ENCODE measurements at regions not wholly inside any gene's neighbourhood (a gene's known extent, or its start where the extent isn't known, plus 50 kb on each side); places are given as distances from the start of the nearest gene placed in this dataset.

DNA sequence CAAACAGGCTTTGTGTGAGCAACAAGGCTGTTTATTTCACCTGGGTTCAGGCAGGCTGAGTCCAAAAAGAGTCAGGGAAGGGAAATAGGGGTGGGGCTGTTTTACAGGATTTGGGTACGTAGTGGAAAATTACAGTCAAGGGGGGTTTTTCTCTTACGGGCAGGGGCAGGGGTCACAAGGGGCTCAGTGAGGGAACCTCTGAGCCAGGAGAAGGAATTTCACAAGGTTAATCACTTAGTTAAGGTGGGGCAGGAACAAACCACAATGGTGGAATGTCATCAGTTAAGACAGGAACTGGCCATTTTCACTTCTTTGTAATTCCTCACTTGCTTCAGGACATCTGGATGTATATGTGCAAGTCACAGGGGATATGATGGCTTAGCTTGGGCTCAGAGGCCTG is 1592.8 kb upstream of the GBE1 start:
- Histone ChIP-seq H3K27ac (no peak overlapping the region), H3K9me3 (no peaks in the 10 kb centered on the region), H3K4me1 (no peaks in the 10 kb centered on the region), H3K36me3 (no peaks in the 10 kb centered on the region), H3K27me3 (no peaks in the 10 kb centered on the region), H3K4me3 (no peak overlapping the region)
- TF ChIP-seq POLR2AphosphoS5 (IDR thresholded peaks at IDR 0.05), result no peak
- TF ChIP-seq POLR2A (IDR thresholded peaks at IDR 0.05), result no peak
- TF ChIP-seq EP300 (IDR thresholded peaks at IDR 0.05; ENCODE audit: low read depth), result no peak
- no peak for TF ChIP-seq CTCF (IDR thresholded peaks at IDR 0.05)
- intact Hi-C loops (cut with DNase I; ENCODE audit: low total_unique reads) (no loop called here), in situ Hi-C loops (cut with MboI; ENCODE audit: low pct_ligation_motif_present in 1 of 4, low pct_unique_long_range_greater_than_20kb in 1 of 4, low sequenced_read_pairs in 3 of 4) (no loop called here)
- no peak for DNase-seq
- 63 to 73% methylated on average over 1 to 2 of the region's 2 CpGs for WGBS, 2 donors (ENCODE audit: low coverage in 1 of 2)

- TF ChIP-seq POLR2AphosphoS5 (IDR thresholded peaks at IDR 0.05) (no peak), EP300 (IDR thresholded peaks at IDR 0.05; ENCODE audit: low read depth) (no peak), POLR2A (IDR thresholded peaks at IDR 0.05) (no peak), CTCF (IDR thresholded peaks at IDR 0.05) (no peak)
- Histone ChIP-seq H3K27me3 (no peaks in the 10 kb centered on the region), H3K4me1 (no peaks in the 10 kb centered on the region), H3K9me3 (peaks cover 0 to 4% of the 10 kb centered on the region in 2 donors), H3K27ac (no peak overlapping the region), H3K36me3 (no peaks in the 10 kb centered on the region), H3K4me3 (no peak overlapping the region)
- intact Hi-C loops (cut with DNase I; ENCODE audit: low total_unique reads) (no loop called here), in situ Hi-C loops (cut with MboI; ENCODE audit: low pct_ligation_motif_present in 1 of 4, low pct_unique_long_range_greater_than_20kb in 1 of 4, low sequenced_read_pairs in 3 of 4) (no loop called here)
- WGBS, 2 donors (ENCODE audit: low coverage in 1 of 2), result 83% methylated on average over 3 of the region's 3 CpGs; no CpG with 5 or more reads in 1 of the 2 donors
- no peak for DNase-seq
Measured at GRCh38 chr3:83393276-83393675, 1565.5 kb upstream of the CADM2 start.

DNA sequence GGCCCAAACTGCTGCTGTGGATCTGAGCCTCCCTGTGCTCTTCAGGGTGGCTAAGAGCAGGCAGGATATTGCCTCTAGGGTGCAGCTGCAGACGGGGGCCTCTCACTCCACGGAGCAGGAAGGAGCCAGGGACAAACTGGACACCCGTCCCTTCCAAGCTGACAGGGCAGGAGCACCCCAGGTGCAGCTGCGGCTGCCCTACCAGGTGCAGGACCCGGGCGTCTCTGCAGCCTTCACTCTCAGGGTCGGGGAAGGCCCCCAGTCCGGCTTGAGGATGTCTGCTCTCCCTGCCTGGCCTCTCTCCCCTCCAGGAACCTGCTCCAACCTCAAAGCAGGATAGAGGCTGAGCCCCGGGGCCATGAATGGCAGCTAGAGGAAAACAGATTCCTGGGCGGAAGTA is 1554.9 kb upstream of the CADM2 start:
- no peak for DNase-seq
- H3K4me3 ChIP-seq, result no peak overlapping the region
- in situ Hi-C loops (cut with MboI; ENCODE audit: low pct_ligation_motif_present in 1 of 4, low pct_unique_long_range_greater_than_20kb in 1 of 4, low sequenced_read_pairs in 3 of 4) (no loop called here), intact Hi-C loops (cut with DNase I; ENCODE audit: low total_unique reads) (no loop called here)
- H3K36me3 ChIP-seq, result no peaks in the 10 kb centered on the region
- TF ChIP-seq EP300 (IDR thresholded peaks at IDR 0.05; ENCODE audit: low read depth) (no peak), POLR2AphosphoS5 (IDR thresholded peaks at IDR 0.05) (no peak), POLR2A (IDR thresholded peaks at IDR 0.05) (no peak), CTCF (IDR thresholded peaks at IDR 0.05) (no peak)
- 71% methylated on average over 7 of the region's 10 CpGs; no CpG with 5 or more reads in 1 of the 2 donors for WGBS, 2 donors (ENCODE audit: low coverage in 1 of 2)
- H3K27ac ChIP-seq, result no peak overlapping the region
- H3K9me3 ChIP-seq, result no peaks in the 10 kb centered on the region
- no peaks in the 10 kb centered on the region for H3K4me1 ChIP-seq
- H3K27me3 ChIP-seq, result no peaks in the 10 kb centered on the region

- intact Hi-C loops (cut with DNase I; ENCODE audit: low total_unique reads), result no loop called here
Measured at GRCh38 chr3:83426300-83426699, 1532.5 kb upstream of the CADM2 start.

More at GRCh38 chr3:83426300-83426699, 1532.5 kb upstream of the CADM2 start:
- Histone ChIP-seq H3K9me3 (no peaks in the 10 kb centered on the region), H3K4me1 (no peaks in the 10 kb centered on the region), H3K36me3 (no peaks in the 10 kb centered on the region), H3K4me3 (no peak overlapping the region), H3K27ac (no peak overlapping the region), H3K27me3 (no peaks in the 10 kb centered on the region)
- 71 to 75% methylated on average over 2 of the region's 2 CpGs for WGBS, 2 donors (ENCODE audit: low coverage in 1 of 2)
- DNase-seq, result no peak
- TF ChIP-seq POLR2A (IDR thresholded peaks at IDR 0.05), result no peak
- TF ChIP-seq POLR2AphosphoS5 (IDR thresholded peaks at IDR 0.05), result no peak
- TF ChIP-seq EP300 (IDR thresholded peaks at IDR 0.05; ENCODE audit: low read depth), result no peak
- TF ChIP-seq CTCF (IDR thresholded peaks at IDR 0.05), result no peak
- in situ Hi-C loops (cut with MboI; ENCODE audit: low pct_ligation_motif_present in 1 of 4, low pct_unique_long_range_greater_than_20kb in 1 of 4, low sequenced_read_pairs in 3 of 4), result no loop called here

Measured in transverse colon (tissue), 4 donors.